ENCODE measurements at regions not wholly inside any gene's neighbourhood (a gene's known extent, or its start where the extent isn't known, plus 50 kb on each side); places are given as distances from the start of the nearest gene placed in this dataset.

GRCh38 chr18:46408334-46408987, 248.6 kb downstream of the LOXHD1 start:
- no peak for DNase-seq (ENCODE audit: low spot score)

GRCh38 chr18:46411191-46411828, 245.7 kb downstream of the LOXHD1 start:
- DNase-seq (ENCODE audit: low spot score), result no peak

GRCh38 chr18:46411867-46412690, 244.9 kb downstream of the LOXHD1 start:
- DNase-seq (ENCODE audit: low spot score), result peak; percentile 23

- no peak for DNase-seq (ENCODE audit: low spot score)
Observed at GRCh38 chr18:46412916-46413315, 244.1 kb downstream of the LOXHD1 start.

GRCh38 chr18:46413684-46414083, 243.3 kb downstream of the LOXHD1 start:
- DNase-seq (ENCODE audit: low spot score), result no peak

GRCh38 chr18:46414863-46415262, 242.2 kb downstream of the LOXHD1 start:
- DNase-seq (ENCODE audit: low spot score), result no peak

GRCh38 chr18:46415532-46416252, 241.3 kb downstream of the LOXHD1 start:
- DNase-seq (ENCODE audit: low spot score), result no peak

GRCh38 chr18:46416706-46417638, 240.0 kb downstream of the LOXHD1 start:
- no peak for DNase-seq (ENCODE audit: low spot score)

- peak; percentile 68 for DNase-seq (ENCODE audit: low spot score)
Observed at GRCh38 chr18:46418663-46419260, 238.3 kb downstream of the LOXHD1 start.

- DNase-seq (ENCODE audit: low spot score), result no peak
Observed at GRCh38 chr18:46419391-46420141, 237.5 kb downstream of the LOXHD1 start.

- no peak for DNase-seq (ENCODE audit: low spot score)
Observed at GRCh38 chr18:46421973-46422551, 235.0 kb downstream of the LOXHD1 start.

- DNase-seq (ENCODE audit: low spot score), result no peak
Observed at GRCh38 chr18:46422552-46423055, 234.4 kb downstream of the LOXHD1 start.

GRCh38 chr18:46423226-46423805, 233.7 kb downstream of the LOXHD1 start:
- DNase-seq (ENCODE audit: low spot score), result no peak

- DNase-seq (ENCODE audit: low spot score), result peak; percentile 6
Observed at GRCh38 chr18:46424898-46425297, 232.1 kb downstream of the LOXHD1 start.

- no peak for DNase-seq (ENCODE audit: low spot score)
Observed at GRCh38 chr18:46425511-46425910, 231.5 kb downstream of the LOXHD1 start.

- DNase-seq (ENCODE audit: low spot score), result no peak
Observed at GRCh38 chr18:46426021-46426678, 230.9 kb downstream of the LOXHD1 start.

GRCh38 chr18:46426679-46427047, 230.4 kb downstream of the LOXHD1 start:
- no peak for DNase-seq (ENCODE audit: low spot score)

All from kidney tubule cell (primary cell).